BJ (cell line): ENCODE measurements at regions not wholly inside any gene's neighbourhood (a gene's known extent, or its start where the extent isn't known, plus 50 kb on each side); places are given as distances from the start of the nearest gene placed in this dataset.

Experiments used
- CTCF ChIA-PET: fragments of 350-600 bp; formaldehyde crosslinking; extraction: SDS; loops from one replicate; lab custom pipeline; 2021; ENCODE audit warnings: antibody characterized with exemption, inconsistent platforms; lab: Yijun Ruan, JAX
- POLR2A ChIA-PET: fragments of 300-600 bp; sonication (Branson Sonifier 250); formaldehyde crosslinking; extraction: SDS; loops from one replicate; lab custom pipeline; 2021; ENCODE audit warnings: antibody characterized with exemption; lab: Charles Lee
- DNase-seq: peaks from one replicate; pipeline ENCODE4 v3.0.0-alpha.2; 2011; ENCODE audit warnings: low read depth
- H3K27me3 ChIP-seq: 2 replicates; pipeline ENCODE4 v1.6.0; 2011; ENCODE audit warnings: low read length; ENCODE audit not compliant: control insufficient read depth, insufficient read depth
- H3K36me3 ChIP-seq: 2 replicates; pipeline ENCODE4 v1.5.1; 2011; ENCODE audit warnings: low read length; ENCODE audit not compliant: control insufficient read depth, insufficient read depth
- H3K4me3 ChIP-seq: 2 replicates; pipeline ENCODE4 v1.5.1; 2011; ENCODE audit warnings: low read depth, mild to moderate bottlenecking, control low read depth, low read length
- CTCF ChIP-seq: IDR thresholded peaks from 2 replicates; pipeline ENCODE4 v1.5.1; 2011; ENCODE audit warnings: low read depth, mild to moderate bottlenecking, control low read depth, inconsistent platforms, low read length, moderate library complexity; ENCODE audit not compliant: insufficient read depth

GRCh38 chr7:84368122-84368521, 173.5 kb upstream of the SEMA3A start:
- ChIA-PET CTCF (no interaction called here), POLR2A (interaction anchor here (0.6 kb wide), 2 partner anchors 26 to 48 kb away, joined by 3 to 4 read pairs; no protein-coding TSS in a partner anchor)

GRCh38 chr7:84364708-84365107, 170.1 kb upstream of the SEMA3A start:
- POLR2A ChIA-PET = interaction anchor here (0.6 kb wide), 1 partner anchor 10 kb away, joined by 3 read pairs; no protein-coding TSS in a partner anchor
- no peaks in the 10 kb centered on the region for H3K27me3 ChIP-seq
- H3K36me3 ChIP-seq = no peaks in the 10 kb centered on the region
- peak; percentile 19 for DNase-seq
- no peak overlapping the region for H3K4me3 ChIP-seq
- CTCF ChIA-PET = interaction anchor here (0.8 kb wide), 1 partner anchor 21 kb away, joined by 3 read pairs; no protein-coding TSS in a partner anchor
- TF ChIP-seq CTCF = no peak

More at GRCh38 chr7:84368122-84368521, 173.5 kb upstream of the SEMA3A start:
- Histone ChIP-seq H3K36me3 (no peaks in the 10 kb centered on the region), H3K27me3 (no peaks in the 10 kb centered on the region), H3K4me3 (no peak overlapping the region)
- no peak for DNase-seq
- TF ChIP-seq CTCF = no peak

- H3K4me3 ChIP-seq = no peak overlapping the region
- H3K27me3 ChIP-seq = no peaks in the 10 kb centered on the region
- ChIA-PET CTCF (interaction anchor here (1.6 kb wide), 1 partner anchor 9 kb away, joined by 5 read pairs; no protein-coding TSS in a partner anchor), POLR2A (no interaction called here)
- DNase-seq = no peak
- TF ChIP-seq CTCF = no peak
- no peaks in the 10 kb centered on the region for H3K36me3 ChIP-seq
These were observed 169.2 kb upstream of the SEMA3A start for GRCh38 chr7:84363741-84364140.

GRCh38 chr7:84362828-84363227, 168.2 kb upstream of the SEMA3A start:
- ChIA-PET CTCF (interaction anchor here (0.9 to 1.6 kb wide), 2 partner anchors 10 to 72 kb away, joined by 3 to 5 read pairs; no protein-coding TSS in a partner anchor), POLR2A (no interaction called here)

GRCh38 chr7:84362360-84362759, 167.8 kb upstream of the SEMA3A start:
- no peaks in the 10 kb centered on the region for H3K27me3 ChIP-seq
- H3K4me3 ChIP-seq = no peak overlapping the region
- no peak for DNase-seq
- no peaks in the 10 kb centered on the region for H3K36me3 ChIP-seq
- TF ChIP-seq CTCF = no peak
- CTCF ChIA-PET = interaction anchor here (0.9 kb wide), 1 partner anchor 71 kb away, joined by 3 read pairs; no protein-coding TSS in a partner anchor
- POLR2A ChIA-PET = no interaction called here

More at GRCh38 chr7:84362828-84363227, 168.2 kb upstream of the SEMA3A start:
- Histone ChIP-seq H3K27me3 (no peaks in the 10 kb centered on the region), H3K4me3 (no peak overlapping the region), H3K36me3 (no peaks in the 10 kb centered on the region)
- no peak for TF ChIP-seq CTCF
- DNase-seq = no peak
